SJSA1 (cell line): ENCODE measurements at regions not wholly inside any gene's neighbourhood (a gene's known extent, or its start where the extent isn't known, plus 50 kb on each side); places are given as distances from the start of the nearest gene placed in this dataset.

Experiments used
- DNase-seq, 2 experiments: peaks; one replicate each; pipeline ENCODE4 v3.0.0-alpha.2; 2015 to 2020; ENCODE audit warnings: low spot score in 2 of 2, low read depth in 1 of 2
- H3K27ac ChIP-seq: fragments of 250-450 bp; sonication (Bioruptor Pico); 2 replicates; pipeline ENCODE4 v1.5.1; 2020; ENCODE audit warnings: mild to moderate bottlenecking, moderate library complexity
- H3K27me3 ChIP-seq: fragments of 250-450 bp; sonication (Bioruptor Pico); replicated peaks from 2 replicates; pipeline ENCODE4 v1.5.1; 2020; ENCODE audit warnings: mild to moderate bottlenecking, moderate library complexity
- H3K36me3 ChIP-seq: fragments of 250-450 bp; sonication (Bioruptor Pico); 2 replicates; pipeline ENCODE4 v1.5.1; 2020; ENCODE audit warnings: mild to moderate bottlenecking
- H3K4me1 ChIP-seq: fragments of 250-450 bp; sonication (Bioruptor Pico); replicated peaks from 2 replicates; pipeline ENCODE4 v1.6.1; 2021; ENCODE audit warnings: mild to moderate bottlenecking
- H3K4me3 ChIP-seq: fragments of 250-450 bp; sonication (Bioruptor Pico); 2 replicates; pipeline ENCODE4 v1.5.1; 2020; ENCODE audit warnings: mild to moderate bottlenecking
- H3K9me3 ChIP-seq: fragments of 250-450 bp; sonication (Bioruptor Pico); replicated peaks from 2 replicates; pipeline ENCODE4 v1.5.1; 2020; ENCODE audit warnings: mild to moderate bottlenecking

DNA sequence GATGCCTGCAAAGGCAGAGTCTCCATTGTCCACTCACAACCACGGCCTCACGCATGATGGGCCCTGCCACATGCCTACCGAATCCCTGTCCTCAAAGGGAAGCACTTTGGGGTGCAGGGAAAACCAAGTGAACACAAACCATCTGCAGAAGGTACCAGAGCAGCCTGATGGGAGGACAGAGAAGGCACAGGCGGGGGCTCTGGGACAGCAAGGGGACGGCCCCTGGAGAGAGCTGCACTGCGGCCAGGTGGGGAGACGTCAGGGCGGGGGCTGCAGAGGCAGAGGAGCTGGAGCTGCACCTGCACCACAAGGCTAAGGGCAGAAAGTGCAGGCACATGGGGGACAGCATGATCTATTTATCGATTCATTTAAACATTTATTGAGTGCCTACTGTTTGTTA is 1056.0 kb downstream of the TBC1D22A start:
- DNase-seq, result peak in 1 of 2 experiments; percentile 26
- H3K27me3 ChIP-seq, result no peaks in the 10 kb centered on the region
- no peak overlapping the region for H3K4me3 ChIP-seq
- H3K4me1 ChIP-seq, result no peaks in the 10 kb centered on the region
- no peaks in the 10 kb centered on the region for H3K36me3 ChIP-seq
- 0 out of 2 replicates have a peak, but pooled peaks cover 3% of the 10 kb centered on the region for H3K9me3 ChIP-seq
- no peak overlapping the region for H3K27ac ChIP-seq

DNA sequence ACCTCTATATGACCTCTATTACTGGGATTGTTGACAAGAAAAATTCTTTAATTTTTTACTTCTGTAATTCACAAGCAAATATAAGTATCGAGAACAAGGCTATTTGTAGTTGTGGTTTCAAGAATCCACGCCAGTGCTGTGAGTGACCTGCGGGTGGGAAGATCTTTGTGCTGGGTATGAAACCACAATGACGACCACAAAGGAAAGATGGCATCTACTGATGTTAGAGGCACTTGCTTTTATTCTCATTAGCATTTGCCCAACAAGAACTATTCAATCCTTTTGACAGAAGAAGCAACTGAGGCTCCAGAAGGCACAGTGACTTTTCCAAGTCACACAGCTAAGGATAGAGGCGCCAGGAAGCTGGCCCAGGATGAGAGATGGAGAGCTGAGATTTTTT is 1054.9 kb downstream of the TBC1D22A start:
- H3K4me3 ChIP-seq, result no peak overlapping the region
- H3K27ac ChIP-seq, result no peak overlapping the region
- H3K9me3 ChIP-seq, result 0 out of 2 replicates have a peak, but pooled peaks cover 3% of the 10 kb centered on the region
- no peaks in the 10 kb centered on the region for H3K36me3 ChIP-seq
- no peak for DNase-seq
- no peaks in the 10 kb centered on the region for H3K27me3 ChIP-seq
- H3K4me1 ChIP-seq, result no peaks in the 10 kb centered on the region

DNA sequence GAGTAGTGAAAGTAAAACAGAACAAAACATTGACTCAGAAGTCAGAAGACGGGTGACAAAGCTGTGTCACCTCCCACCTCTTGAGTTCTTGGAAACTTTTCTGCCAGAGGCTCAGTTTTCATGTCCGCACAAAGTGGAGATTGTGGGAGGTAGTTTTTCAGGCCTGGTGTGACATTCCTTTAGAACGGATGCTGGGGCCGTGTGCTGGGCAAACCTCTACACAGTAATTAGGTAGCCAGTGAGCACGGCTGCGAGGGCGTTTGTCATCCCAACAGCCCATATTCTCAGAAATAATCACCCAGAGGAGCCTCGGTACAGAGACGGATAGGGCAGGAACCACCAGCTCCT is 1054.4 kb downstream of the TBC1D22A start:
- no peaks in the 10 kb centered on the region for H3K27me3 ChIP-seq
- 0 out of 2 replicates have a peak, but pooled peaks cover 3% of the 10 kb centered on the region for H3K9me3 ChIP-seq
- H3K27ac ChIP-seq, result no peak overlapping the region
- no peak overlapping the region for H3K4me3 ChIP-seq
- DNase-seq, result peak in 1 of 2 experiments; percentile 16
- no peaks in the 10 kb centered on the region for H3K36me3 ChIP-seq
- H3K4me1 ChIP-seq, result no peaks in the 10 kb centered on the region

DNA sequence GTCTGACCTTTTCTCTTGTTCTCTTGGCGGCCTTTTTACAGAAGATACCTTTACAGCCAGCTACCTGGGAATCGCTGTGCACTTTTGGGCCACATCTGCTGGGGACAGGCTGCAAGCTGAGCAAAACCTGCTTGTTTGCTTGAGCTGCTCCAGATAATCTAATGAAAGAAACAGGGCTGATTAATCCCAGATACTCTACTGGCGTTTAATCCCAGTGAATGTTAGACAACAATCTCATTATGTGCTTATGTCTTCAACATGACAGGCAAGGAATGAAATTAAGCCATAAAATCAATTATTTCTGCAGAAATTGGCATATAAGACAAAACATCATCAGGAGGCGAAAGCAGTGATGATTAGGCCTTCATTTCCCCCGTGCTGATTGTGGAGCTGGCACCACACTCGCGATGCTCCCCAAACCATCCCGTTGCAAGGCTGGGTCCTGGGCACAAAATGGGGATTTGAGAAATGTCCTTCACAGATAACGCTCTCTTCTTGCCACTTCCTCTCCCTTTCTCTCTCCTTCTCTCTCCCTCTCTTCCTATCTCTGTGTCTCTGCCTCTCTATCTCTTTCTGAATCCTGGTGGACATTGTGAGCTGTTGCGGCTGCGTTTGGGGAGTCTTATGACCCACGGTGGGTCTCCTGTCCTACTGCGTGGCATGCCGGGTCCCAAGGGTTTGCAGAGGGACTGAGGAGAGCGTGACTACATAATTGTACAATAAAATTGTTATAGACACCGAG is 1053.8 kb downstream of the TBC1D22A start:
- Histone ChIP-seq H3K27me3 (no peaks in the 10 kb centered on the region), H3K9me3 (0 out of 2 replicates have a peak, but pooled peaks cover 3% of the 10 kb centered on the region), H3K4me1 (no peaks in the 10 kb centered on the region), H3K4me3 (no peak overlapping the region), H3K27ac (no peak overlapping the region), H3K36me3 (no peaks in the 10 kb centered on the region)
- DNase-seq, result peak in 1 of 2 experiments; percentile 19

DNA sequence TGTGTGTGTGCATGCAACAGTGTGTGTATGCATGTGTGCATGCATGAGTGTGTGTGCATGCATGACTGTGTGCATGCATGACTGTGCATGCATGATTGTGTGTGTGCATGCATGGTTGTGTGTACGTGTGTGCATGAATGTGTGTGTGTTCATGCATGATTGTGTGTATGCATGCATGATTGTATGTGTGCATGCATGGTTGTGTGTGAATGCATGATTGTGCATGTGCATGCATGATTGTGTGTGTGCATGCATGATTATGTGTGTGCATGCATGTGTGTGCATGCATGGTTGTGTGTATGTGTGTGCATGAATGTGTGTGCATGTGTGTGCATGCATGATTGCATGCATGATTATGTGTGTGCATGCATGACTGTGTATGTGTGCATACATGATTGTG is 1052.0 kb downstream of the TBC1D22A start:
- no peak overlapping the region for H3K4me3 ChIP-seq
- peak in 1 of 2 experiments; percentile 5 for DNase-seq
- H3K27ac ChIP-seq, result no peak overlapping the region
- no peaks in the 10 kb centered on the region for H3K27me3 ChIP-seq
- no peaks in the 10 kb centered on the region for H3K36me3 ChIP-seq
- H3K9me3 ChIP-seq, result 0 out of 2 replicates have a peak, but pooled peaks cover 3% of the 10 kb centered on the region
- no peaks in the 10 kb centered on the region for H3K4me1 ChIP-seq

DNA sequence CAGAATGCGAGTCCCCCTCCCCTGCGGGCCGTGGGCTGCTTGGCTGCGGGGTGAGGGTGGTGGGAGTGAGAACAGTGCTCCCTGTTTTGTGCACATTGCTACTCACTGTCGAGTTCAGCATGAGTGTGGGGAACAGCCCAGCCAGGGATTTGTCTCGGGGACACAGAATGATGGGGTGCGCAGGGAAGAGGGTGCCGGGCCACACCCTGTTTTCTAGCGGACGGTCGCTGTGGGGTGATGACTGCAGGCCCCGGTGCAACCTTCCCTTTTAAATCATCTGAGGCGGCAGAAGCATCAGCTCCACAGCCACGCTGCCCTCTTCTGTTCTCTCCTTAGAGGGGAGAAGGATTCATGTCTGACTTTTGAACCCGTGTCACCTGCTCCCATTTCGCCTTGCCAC is 1051.2 kb downstream of the TBC1D22A start:
- no peaks in the 10 kb centered on the region for H3K36me3 ChIP-seq
- no peak overlapping the region for H3K27ac ChIP-seq
- peak in 1 of 2 experiments; percentile 23 for DNase-seq
- H3K4me3 ChIP-seq, result no peak overlapping the region
- no peaks in the 10 kb centered on the region for H3K4me1 ChIP-seq
- 0 out of 2 replicates have a peak, but pooled peaks cover 3% of the 10 kb centered on the region for H3K9me3 ChIP-seq
- no peaks in the 10 kb centered on the region for H3K27me3 ChIP-seq

DNA sequence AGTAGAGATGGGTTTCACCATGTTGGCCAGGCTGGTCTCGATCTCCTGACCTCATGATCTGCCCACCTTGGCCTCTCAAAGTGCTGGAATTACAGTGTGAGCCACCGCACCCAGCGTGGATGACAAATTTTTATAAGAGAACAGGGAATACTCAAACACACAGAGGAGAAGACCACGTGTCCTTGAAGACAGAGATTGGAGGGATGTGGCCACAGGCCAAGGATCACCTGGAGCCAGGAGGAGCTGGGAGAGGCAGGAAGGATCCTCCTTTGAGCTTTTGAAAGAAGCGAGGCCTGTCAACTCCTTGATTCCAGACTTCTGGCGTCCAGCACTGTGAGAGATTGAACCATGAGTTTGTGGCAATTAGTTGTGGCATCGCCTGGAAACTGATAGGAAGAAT is 1049.5 kb downstream of the TBC1D22A start:
- Histone ChIP-seq H3K27me3 (no peaks in the 10 kb centered on the region), H3K4me1 (no peaks in the 10 kb centered on the region), H3K36me3 (no peaks in the 10 kb centered on the region), H3K27ac (no peak overlapping the region), H3K9me3 (0 out of 2 replicates have a peak, but pooled peaks cover 3% of the 10 kb centered on the region), H3K4me3 (no peak overlapping the region)
- DNase-seq, result peak in 1 of 2 experiments; percentile 17

DNA sequence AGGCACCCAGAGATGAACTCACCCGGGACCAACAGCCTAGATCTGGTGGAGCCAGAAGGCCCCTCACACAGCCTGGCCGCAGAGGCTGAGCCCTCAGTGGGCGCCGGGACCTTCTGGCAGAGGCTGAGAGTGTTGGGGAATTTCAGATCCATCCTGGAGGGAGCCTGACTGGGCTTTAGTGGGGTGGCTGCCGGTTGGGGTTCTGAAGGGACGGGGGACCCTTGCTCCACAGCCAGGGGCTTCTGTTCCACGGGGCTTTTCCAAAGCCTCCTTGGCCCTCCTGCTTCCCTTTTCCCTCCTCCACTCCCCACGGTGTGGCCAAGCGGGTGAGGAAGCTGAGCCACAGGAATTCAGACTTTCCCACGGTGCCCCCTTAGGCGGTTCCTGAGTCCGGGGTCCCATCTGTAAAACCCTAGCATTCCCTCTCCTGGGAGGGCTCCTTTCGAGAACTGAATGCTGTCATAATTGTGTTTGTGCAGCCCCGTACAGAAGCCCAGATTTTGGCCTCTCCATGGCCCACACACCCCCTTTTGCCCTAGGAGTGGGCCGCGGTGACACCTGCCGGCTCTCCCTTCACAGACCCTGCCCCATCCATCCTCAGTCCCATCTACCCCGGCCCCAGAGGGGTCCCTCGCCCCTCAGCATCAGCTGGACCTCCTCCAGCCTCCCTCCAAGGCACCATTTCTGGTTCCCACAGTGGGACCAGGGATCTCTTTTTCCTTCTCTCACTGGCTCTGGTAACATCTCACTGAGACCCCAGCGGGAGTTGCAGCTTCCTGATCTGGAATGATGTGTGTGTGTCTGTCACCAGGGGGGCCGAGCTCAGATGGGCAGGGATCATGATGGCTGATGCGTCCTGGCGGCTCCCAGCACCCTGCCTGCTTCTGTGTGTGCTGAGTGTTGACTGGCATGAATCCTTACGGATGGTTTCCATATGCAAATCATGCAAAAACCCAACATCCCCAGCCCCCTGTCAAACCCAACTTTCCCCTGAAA is 1048.4 kb downstream of the TBC1D22A start:
- no peaks in the 10 kb centered on the region for H3K9me3 ChIP-seq
- H3K4me3 ChIP-seq, result no peak overlapping the region
- no peaks in the 10 kb centered on the region for H3K36me3 ChIP-seq
- no peaks in the 10 kb centered on the region for H3K27me3 ChIP-seq
- H3K4me1 ChIP-seq, result no peaks in the 10 kb centered on the region
- peak in 1 of 2 experiments; percentile 34 for DNase-seq
- H3K27ac ChIP-seq, result no peak overlapping the region

DNA sequence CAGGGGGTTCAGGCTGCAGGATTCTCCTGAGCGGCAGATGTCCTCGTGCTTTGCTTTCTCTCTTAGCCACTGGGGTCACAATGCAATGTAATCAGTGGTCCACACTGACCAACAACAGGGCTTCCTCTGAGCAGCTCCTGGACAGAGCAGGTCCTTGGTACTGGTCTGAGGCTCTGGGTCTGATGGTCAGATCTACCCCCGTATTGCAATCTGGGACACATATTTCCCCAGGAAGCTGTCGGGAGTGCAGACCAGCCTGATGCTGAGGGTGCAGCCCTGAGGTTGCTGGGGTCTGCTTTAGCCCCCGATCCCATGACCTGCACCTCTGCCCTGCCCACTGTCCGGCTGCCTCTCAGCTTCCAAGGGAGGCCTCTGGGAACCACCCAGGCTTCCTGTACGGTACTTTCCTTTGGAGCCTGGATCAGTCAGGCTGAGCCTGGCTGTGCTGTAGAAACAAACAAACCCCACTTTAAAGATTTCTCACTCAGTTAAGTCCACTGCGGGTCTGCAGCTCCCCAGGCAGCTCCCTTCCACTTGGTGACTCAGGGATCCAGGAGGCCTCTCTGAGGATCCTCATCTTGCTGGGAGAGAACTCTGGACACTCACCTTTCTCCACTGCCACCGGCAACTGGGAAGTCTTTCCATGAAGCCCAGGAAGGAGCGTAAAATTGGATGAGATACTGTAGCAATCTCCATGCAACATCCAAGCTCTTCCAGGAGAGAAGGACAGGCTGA is 1046.6 kb downstream of the TBC1D22A start:
- Histone ChIP-seq H3K36me3 (no peaks in the 10 kb centered on the region), H3K4me3 (no peak overlapping the region), H3K27ac (no peak overlapping the region), H3K4me1 (no peaks in the 10 kb centered on the region), H3K9me3 (no peaks in the 10 kb centered on the region), H3K27me3 (no peaks in the 10 kb centered on the region)
- DNase-seq, result peak in 1 of 2 experiments; percentile 21

DNA sequence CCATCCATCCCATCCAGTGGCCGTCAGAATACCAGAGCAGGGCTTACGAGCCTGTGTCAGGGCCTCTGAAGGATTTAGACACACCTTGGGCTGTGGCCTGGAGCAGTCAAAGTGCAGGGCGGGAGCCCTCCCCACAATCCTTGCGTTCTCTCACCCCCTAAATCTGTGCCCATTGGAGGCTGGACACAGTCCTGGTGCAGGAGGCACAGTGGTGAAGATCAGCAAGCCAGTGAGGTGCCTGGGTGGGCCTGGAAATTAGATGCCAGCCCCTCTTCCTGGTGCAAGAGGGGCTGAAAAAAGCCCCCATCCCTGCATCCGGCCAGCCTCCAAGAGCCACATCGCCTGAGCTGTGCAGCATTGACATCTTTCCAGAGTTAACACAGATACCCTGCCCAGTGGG is 1045.8 kb downstream of the TBC1D22A start:
- H3K27me3 ChIP-seq, result 0 out of 2 replicates have a peak, but pooled peaks cover 3% of the 10 kb centered on the region
- no peaks in the 10 kb centered on the region for H3K36me3 ChIP-seq
- no peak overlapping the region for H3K27ac ChIP-seq
- DNase-seq, result no peak
- no peak overlapping the region for H3K4me3 ChIP-seq
- H3K4me1 ChIP-seq, result no peaks in the 10 kb centered on the region
- no peaks in the 10 kb centered on the region for H3K9me3 ChIP-seq

DNA sequence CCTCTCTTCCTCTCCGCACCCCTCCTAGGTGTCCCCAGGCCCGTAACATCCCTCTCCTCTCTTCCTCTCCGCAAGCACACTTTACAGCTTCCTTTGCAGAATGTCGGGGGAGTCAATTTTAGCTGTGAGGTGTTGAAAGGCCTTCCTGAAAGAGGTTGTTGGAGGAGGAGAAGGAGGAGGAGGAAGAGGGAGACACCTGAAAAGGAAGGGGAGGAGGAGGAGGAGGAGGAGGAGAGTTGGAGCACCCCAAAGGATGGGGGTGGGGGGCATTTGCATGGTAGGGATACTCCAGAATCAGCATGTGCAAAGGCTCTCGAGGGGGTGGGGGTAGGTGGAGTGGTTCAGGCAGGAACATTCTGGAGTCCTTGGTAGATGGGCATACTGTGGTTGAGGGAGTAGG is 1045.1 kb downstream of the TBC1D22A start:
- peak in 1 of 2 experiments; percentile 33 for DNase-seq
- Histone ChIP-seq H3K27ac (no peak overlapping the region), H3K36me3 (no peaks in the 10 kb centered on the region), H3K9me3 (no peaks in the 10 kb centered on the region), H3K4me3 (no peak overlapping the region), H3K27me3 (0 out of 2 replicates have a peak, but pooled peaks cover 3% of the 10 kb centered on the region), H3K4me1 (no peaks in the 10 kb centered on the region)

DNA sequence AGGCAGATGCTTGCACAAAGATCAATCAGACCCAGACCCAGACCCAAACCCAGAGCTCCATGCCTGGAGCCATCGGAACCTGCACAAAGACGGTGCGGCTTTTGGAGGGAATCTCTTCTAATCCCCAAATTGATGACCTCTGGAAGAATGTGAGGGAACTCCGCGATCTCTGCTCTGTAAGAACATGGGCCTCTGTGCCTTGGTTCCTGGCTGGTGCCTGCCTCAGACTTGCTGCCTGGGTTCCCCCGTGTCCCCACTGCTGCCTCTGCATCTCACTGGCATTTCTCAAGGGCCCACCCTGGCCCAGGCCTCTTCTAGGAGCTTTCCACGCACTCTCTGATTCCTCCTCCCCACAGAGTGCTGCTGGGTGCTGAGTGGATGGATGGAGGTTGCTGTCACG is 1044.4 kb downstream of the TBC1D22A start:
- H3K9me3 ChIP-seq, result no peaks in the 10 kb centered on the region
- H3K27ac ChIP-seq, result no peak overlapping the region
- 0 out of 2 replicates have a peak, but pooled peaks cover 3% of the 10 kb centered on the region for H3K27me3 ChIP-seq
- H3K36me3 ChIP-seq, result no peaks in the 10 kb centered on the region
- no peak overlapping the region for H3K4me3 ChIP-seq
- peak in 1 of 2 experiments; percentile 20 for DNase-seq
- H3K4me1 ChIP-seq, result no peaks in the 10 kb centered on the region

DNA sequence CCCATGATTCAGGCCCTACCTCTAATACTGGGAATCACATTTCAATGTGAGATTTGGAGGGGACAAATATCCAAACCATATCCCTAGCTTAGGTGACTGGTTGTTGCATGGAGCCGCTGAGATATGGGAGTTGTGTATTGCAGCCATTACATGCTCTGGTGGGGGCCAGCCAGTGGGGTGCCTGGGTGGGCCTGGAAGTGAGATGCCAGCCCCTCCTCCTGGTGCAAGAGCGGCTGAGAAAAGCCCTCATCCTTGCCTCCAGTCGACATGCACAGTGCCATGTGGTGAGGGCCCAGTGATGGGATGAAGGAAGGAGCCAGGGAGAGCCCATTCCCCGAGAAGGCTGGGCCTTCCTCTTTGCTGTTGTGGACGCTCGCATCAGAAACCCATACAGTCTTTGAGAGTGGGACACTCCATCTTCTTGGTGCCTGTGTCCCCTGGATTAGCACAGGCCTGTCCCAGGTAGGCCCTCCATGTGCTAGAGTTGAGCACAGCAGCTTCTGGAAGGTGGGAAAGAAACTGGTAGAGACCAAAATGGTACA is 1043.0 kb downstream of the TBC1D22A start:
- Histone ChIP-seq H3K9me3 (no peaks in the 10 kb centered on the region), H3K36me3 (no peaks in the 10 kb centered on the region), H3K27me3 (0 out of 2 replicates have a peak, but pooled peaks cover 3% of the 10 kb centered on the region), H3K27ac (no peak overlapping the region), H3K4me3 (no peak overlapping the region), H3K4me1 (no peaks in the 10 kb centered on the region)
- peak in 1 of 2 experiments; percentile 19 for DNase-seq
